GM10266 (cell line): ENCODE measurements at regions not wholly inside any gene's neighbourhood (a gene's known extent, or its start where the extent isn't known, plus 50 kb on each side); places are given as distances from the start of the nearest gene placed in this dataset.

Experiments
- DNase-seq: peaks from one replicate; pipeline ENCODE4 v3.0.0; 2012; ENCODE audit errors: extremely low spot score
- CTCF ChIP-seq: IDR thresholded peaks from 2 replicates; pipeline ENCODE4 v1.5.1; 2012; ENCODE audit warnings: mild to moderate bottlenecking, low read depth; ENCODE audit not compliant: control insufficient read depth, insufficient read depth; ENCODE audit errors: missing control alignments

- no peak for DNase-seq
- TF ChIP-seq CTCF: no peak
These were observed 307.8 kb upstream of the ARRDC3 start for GRCh38 chr5:91690921-91691320.

- no peak for TF ChIP-seq CTCF
These were observed 304.3 kb upstream of the ARRDC3 start for GRCh38 chr5:91687430-91687829.

GRCh38 chr5:91684625-91685024, 301.5 kb upstream of the ARRDC3 start:
- DNase-seq: no peak
- no peak for TF ChIP-seq CTCF

More at GRCh38 chr5:91687430-91687829, 304.3 kb upstream of the ARRDC3 start:
- DNase-seq: no peak

GRCh38 chr5:91670563-91670962, 287.4 kb upstream of the ARRDC3 start:
- DNase-seq: no peak
- TF ChIP-seq CTCF: no peak

GRCh38 chr5:91670122-91670521, 287.0 kb upstream of the ARRDC3 start:
- TF ChIP-seq CTCF: no peak
- DNase-seq: no peak

- no peak for TF ChIP-seq CTCF
- no peak for DNase-seq
These were observed 285.1 kb upstream of the ARRDC3 start for GRCh38 chr5:91668261-91668660.

GRCh38 chr5:91652678-91653077, 269.6 kb upstream of the ARRDC3 start:
- no peak for TF ChIP-seq CTCF
- no peak for DNase-seq

GRCh38 chr5:91651704-91652103, 268.6 kb upstream of the ARRDC3 start:
- no peak for DNase-seq
- TF ChIP-seq CTCF: no peak
